ENCODE measurements at regions not wholly inside any gene's neighbourhood (a gene's known extent, or its start where the extent isn't known, plus 50 kb on each side); places are given as distances from the start of the nearest gene placed in this dataset.

DNA sequence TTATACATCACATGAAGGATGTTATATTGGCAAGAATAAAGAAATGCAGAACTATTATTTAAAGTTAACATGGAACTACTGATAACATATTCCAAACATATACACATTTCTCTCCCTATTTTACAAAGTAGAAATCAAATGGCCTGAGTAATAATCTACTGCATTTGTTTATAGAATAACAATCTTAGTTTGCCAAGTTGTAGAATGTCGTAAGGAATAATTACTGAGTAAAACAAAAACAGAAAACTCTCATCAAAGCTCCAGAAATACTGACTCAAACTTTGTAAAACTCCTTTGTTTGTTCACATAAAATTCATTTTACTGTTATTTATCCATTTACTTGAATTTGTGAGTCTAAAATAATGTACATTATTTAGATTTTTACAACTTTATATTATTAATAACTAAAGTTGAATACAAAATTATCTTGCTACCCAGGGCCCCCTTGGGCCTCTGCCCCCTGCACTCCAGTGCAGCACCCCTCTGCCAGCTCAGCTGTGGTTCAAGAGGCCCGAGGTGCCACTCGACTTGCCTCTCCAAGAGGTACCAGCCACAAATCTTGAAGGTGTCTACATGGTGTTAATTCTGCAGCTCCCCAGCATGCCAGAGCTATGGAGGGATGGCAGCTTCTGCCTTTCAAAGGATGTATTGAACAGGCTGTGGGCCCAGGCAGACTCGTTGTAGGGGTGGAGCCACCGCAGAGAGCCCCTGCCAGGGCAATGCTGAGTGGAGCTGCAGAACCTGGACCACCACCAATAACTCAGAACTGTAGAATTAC lies 2819.7 kb downstream of the PCDH9 start:
- TF ChIP-seq, protein P1, sequence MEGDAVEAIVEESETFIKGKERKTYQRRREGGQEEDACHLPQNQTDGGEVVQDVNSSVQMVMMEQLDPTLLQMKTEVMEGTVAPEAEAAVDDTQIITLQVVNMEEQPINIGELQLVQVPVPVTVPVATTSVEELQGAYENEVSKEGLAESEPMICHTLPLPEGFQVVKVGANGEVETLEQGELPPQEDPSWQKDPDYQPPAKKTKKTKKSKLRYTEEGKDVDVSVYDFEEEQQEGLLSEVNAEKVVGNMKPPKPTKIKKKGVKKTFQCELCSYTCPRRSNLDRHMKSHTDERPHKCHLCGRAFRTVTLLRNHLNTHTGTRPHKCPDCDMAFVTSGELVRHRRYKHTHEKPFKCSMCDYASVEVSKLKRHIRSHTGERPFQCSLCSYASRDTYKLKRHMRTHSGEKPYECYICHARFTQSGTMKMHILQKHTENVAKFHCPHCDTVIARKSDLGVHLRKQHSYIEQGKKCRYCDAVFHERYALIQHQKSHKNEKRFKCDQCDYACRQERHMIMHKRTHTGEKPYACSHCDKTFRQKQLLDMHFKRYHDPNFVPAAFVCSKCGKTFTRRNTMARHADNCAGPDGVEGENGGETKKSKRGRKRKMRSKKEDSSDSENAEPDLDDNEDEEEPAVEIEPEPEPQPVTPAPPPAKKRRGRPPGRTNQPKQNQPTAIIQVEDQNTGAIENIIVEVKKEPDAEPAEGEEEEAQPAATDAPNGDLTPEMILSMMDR (conservative IDR thresholded peaks at IDR 0.05; ENCODE audit: low read length): no peak
- TF ChIP-seq EZH2phosphoT487 (IDR thresholded peaks at IDR 0.05; ENCODE audit: borderline replicate concordance): no peak

Measured in Loucy (cell line).